Fibroblast of lung (primary cell): ENCODE measurements at regions not wholly inside any gene's neighbourhood (a gene's known extent, or its start where the extent isn't known, plus 50 kb on each side); places are given as distances from the start of the nearest gene placed in this dataset.

Experiments used
- DNase-seq, 2 donors: peaks; one replicate each; pipeline versions ENCODE4 v3.0.0 to v3.0.0-alpha.2; 2010; ENCODE audit warnings: low read depth in 2 of 2
- H2AFZ ChIP-seq: 2 replicates; pipeline ENCODE4 v1.5.1; 2012; ENCODE audit warnings: low read length, control low read depth, inconsistent platforms
- H3K27ac ChIP-seq: 2 replicates; pipeline ENCODE4 v1.5.1; 2011; ENCODE audit warnings: low read length, control low read depth; ENCODE audit not compliant: insufficient read depth
- H3K27me3 ChIP-seq: 2 replicates; pipeline ENCODE4 v1.5.1; 2011; ENCODE audit warnings: mild to moderate bottlenecking, low read length; ENCODE audit not compliant: control insufficient read depth, insufficient read depth
- H3K36me3 ChIP-seq: 2 replicates; pipeline ENCODE4 v1.5.1; 2011; ENCODE audit warnings: low read length; ENCODE audit not compliant: control insufficient read depth, insufficient read depth
- H3K4me1 ChIP-seq: 2 replicates; pipeline ENCODE4 v1.5.1; 2011; ENCODE audit warnings: low read length; ENCODE audit not compliant: control insufficient read depth, insufficient read depth; ENCODE audit errors: extremely low read depth
- H3K4me2 ChIP-seq: 2 replicates; pipeline ENCODE4 v1.5.1; 2011; ENCODE audit warnings: low read length, control low read depth; ENCODE audit not compliant: insufficient read depth; ENCODE audit errors: extremely low read depth
- H3K4me3 ChIP-seq, 4 experiments: fragments of 200-600 bp in 1 of 4; sonication (generic) in 1 of 4; replicated peaks in 1 of 4; 2 replicates each; pipeline ENCODE4 v1.5.1; 2011 to 2016; ENCODE audit warnings: low read length in 4 of 4, low read depth in 3 of 4, mild to moderate bottlenecking in 3 of 4, control low read depth in 2 of 4, inconsistent platforms in 1 of 4, mixed read lengths in 1 of 4; ENCODE audit not compliant: insufficient read depth in 1 of 4; ENCODE audit errors: control extremely low read depth in 1 of 4
- H3K79me2 ChIP-seq: 2 replicates; pipeline ENCODE4 v1.5.1; 2012; ENCODE audit warnings: mild to moderate bottlenecking, low read length, inconsistent platforms; ENCODE audit not compliant: control insufficient read depth, insufficient read depth
- H3K9ac ChIP-seq: 2 replicates; pipeline ENCODE4 v1.5.1; 2011; ENCODE audit warnings: mild to moderate bottlenecking, low read length, control low read depth; ENCODE audit not compliant: insufficient read depth
- H3K9me3 ChIP-seq: 2 replicates; pipeline ENCODE4 v1.5.1; 2012; ENCODE audit warnings: low read depth, low read length; ENCODE audit not compliant: control insufficient read depth, insufficient read depth
- H4K20me1 ChIP-seq: 2 replicates; pipeline ENCODE4 v1.5.1; 2011; ENCODE audit warnings: low read length; ENCODE audit not compliant: control insufficient read depth, insufficient read depth; ENCODE audit errors: extremely low read depth
- EZH2 ChIP-seq: IDR thresholded peaks from 2 replicates; pipeline ENCODE4 v1.5.1; 2012; ENCODE audit warnings: low read length, control low read depth, mild to moderate bottlenecking; ENCODE audit errors: missing control alignments
- TF ChIP-seq, protein P1 (sequence below), 2 donors: IDR thresholded peaks in 1 of 2; conservative IDR thresholded peaks in 1 of 2; 1 replicate in 1 of 2; 2 replicates in 1 of 2; pipeline ENCODE4 v1.5.1; 2011 to 2012; ENCODE audit warnings: low read length in 2 of 2, control low read depth in 1 of 2, inconsistent platforms in 1 of 2, low read depth in 1 of 2, mild to moderate bottlenecking in 1 of 2

DNA sequence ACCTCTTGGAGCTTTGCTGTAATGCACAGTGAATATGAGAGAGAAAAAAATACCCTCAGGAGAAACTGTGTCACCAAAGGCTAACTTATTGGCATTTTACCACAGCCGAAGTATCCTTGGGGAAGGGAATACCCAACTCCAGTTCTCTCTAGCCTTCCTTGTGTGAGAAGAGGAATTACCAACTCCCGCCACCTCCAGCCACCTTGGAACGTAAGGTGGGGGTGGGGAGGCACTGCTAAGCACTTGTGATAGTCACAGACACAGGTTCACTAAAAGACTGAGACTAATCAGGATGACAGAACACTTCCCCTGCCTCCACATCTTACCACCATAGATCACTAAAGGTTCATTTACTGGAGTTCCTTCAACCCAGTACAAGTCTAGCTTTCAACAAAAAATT is 102.0 kb upstream of the ADAMTS19 start:
- Histone ChIP-seq H2AFZ (no peak overlapping the region), H3K4me2 (no peak overlapping the region), H3K79me2 (no peaks in the 10 kb centered on the region), H3K4me1 (no peaks in the 10 kb centered on the region), H4K20me1 (no peaks in the 10 kb centered on the region), H3K4me3 (no peak overlapping the region), H3K27ac (no peak overlapping the region), H3K36me3 (no peaks in the 10 kb centered on the region), H3K27me3 (no peaks in the 10 kb centered on the region), H3K9me3 (no peaks in the 10 kb centered on the region), H3K9ac (no peak overlapping the region)
- TF ChIP-seq, protein P1, sequence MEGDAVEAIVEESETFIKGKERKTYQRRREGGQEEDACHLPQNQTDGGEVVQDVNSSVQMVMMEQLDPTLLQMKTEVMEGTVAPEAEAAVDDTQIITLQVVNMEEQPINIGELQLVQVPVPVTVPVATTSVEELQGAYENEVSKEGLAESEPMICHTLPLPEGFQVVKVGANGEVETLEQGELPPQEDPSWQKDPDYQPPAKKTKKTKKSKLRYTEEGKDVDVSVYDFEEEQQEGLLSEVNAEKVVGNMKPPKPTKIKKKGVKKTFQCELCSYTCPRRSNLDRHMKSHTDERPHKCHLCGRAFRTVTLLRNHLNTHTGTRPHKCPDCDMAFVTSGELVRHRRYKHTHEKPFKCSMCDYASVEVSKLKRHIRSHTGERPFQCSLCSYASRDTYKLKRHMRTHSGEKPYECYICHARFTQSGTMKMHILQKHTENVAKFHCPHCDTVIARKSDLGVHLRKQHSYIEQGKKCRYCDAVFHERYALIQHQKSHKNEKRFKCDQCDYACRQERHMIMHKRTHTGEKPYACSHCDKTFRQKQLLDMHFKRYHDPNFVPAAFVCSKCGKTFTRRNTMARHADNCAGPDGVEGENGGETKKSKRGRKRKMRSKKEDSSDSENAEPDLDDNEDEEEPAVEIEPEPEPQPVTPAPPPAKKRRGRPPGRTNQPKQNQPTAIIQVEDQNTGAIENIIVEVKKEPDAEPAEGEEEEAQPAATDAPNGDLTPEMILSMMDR (conservative IDR thresholded peaks at IDR 0.05 in 1 of 2, IDR thresholded peaks at IDR 0.05 in 1 of 2; ENCODE audit: low read depth in 1 of 2, low read length in 2 of 2) = no peak
- no peak for TF ChIP-seq EZH2
- no peak for DNase-seq

DNA sequence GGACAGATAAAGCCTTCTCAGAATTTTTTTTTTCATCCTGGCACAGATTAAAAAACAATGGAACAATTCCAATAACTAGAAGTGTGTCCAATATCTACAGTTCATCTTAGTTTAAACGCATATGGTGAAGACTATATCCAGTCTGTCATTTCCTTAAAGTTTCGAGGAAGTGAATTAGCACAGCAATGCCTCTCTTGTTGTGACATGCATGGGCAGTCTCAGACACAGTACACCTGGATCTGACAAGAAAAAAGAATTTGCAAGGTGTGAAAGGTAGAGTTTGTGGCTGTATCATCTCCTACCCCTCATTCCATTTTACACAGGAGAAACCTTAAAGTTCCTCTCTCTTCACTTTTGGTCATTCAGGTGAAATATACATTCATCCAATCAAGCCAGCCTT is 100.6 kb upstream of the ADAMTS19 start:
- H3K9ac ChIP-seq = no peak overlapping the region
- H3K4me3 ChIP-seq = no peak overlapping the region
- no peak for DNase-seq
- H3K36me3 ChIP-seq = no peaks in the 10 kb centered on the region
- no peaks in the 10 kb centered on the region for H3K9me3 ChIP-seq
- no peaks in the 10 kb centered on the region for H4K20me1 ChIP-seq
- no peak overlapping the region for H3K27ac ChIP-seq
- H3K4me2 ChIP-seq = no peak overlapping the region
- H2AFZ ChIP-seq = no peak overlapping the region
- H3K27me3 ChIP-seq = no peaks in the 10 kb centered on the region
- no peaks in the 10 kb centered on the region for H3K79me2 ChIP-seq
- TF ChIP-seq, protein P1 (conservative IDR thresholded peaks at IDR 0.05 in 1 of 2, IDR thresholded peaks at IDR 0.05 in 1 of 2; ENCODE audit: low read depth in 1 of 2, low read length in 2 of 2) = no peak
- no peak for TF ChIP-seq EZH2
- no peaks in the 10 kb centered on the region for H3K4me1 ChIP-seq

DNA sequence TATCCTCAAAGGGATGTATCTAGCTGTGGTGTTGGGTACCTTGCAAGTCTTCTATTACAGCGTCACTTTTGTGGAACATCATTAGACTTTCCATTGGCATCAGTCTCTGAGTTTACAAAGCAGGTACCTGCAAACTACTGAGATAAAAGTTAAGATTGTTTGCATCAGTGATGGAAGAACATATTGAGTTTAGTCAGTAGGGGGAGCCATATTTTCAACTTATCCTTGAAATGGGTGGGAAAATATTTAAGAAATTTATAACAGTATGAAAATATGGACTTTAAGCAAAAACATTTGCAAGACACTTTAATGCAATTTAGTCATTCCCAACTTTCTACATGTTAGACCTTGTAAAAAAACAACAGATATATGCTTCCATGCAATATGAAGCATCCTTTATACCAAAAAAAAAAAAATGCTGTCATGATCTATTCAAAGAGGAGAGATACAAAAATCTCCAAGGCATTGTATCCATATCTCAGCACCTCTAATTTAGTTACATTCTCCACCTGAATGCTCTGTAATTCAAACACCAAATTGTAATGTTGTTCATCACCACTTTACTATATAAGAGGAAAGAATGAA is 98.6 kb upstream of the ADAMTS19 start:
- Histone ChIP-seq H4K20me1 (no peaks in the 10 kb centered on the region), H3K27ac (no peak overlapping the region), H3K79me2 (no peaks in the 10 kb centered on the region), H3K4me3 (no peak overlapping the region), H3K36me3 (no peaks in the 10 kb centered on the region), H3K27me3 (no peaks in the 10 kb centered on the region), H3K9ac (no peak overlapping the region), H3K4me2 (no peak overlapping the region), H2AFZ (no peak overlapping the region), H3K4me1 (no peaks in the 10 kb centered on the region), H3K9me3 (no peaks in the 10 kb centered on the region)
- TF ChIP-seq EZH2 = no peak
- TF ChIP-seq, protein P1 (conservative IDR thresholded peaks at IDR 0.05 in 1 of 2, IDR thresholded peaks at IDR 0.05 in 1 of 2; ENCODE audit: low read depth in 1 of 2, low read length in 2 of 2) = peak in 1 of 2 donors; percentile 55
- DNase-seq = peak; percentile 14 to 45
